Neural crest cell (in vitro differentiated cells): ENCODE measurements at regions not wholly inside any gene's neighbourhood (a gene's known extent, or its start where the extent isn't known, plus 50 kb on each side); places are given as distances from the start of the nearest gene placed in this dataset.

ENCODE experiments used
- DNase-seq: peaks from one replicate; pipeline ENCODE4 v3.0.0; 2021; ENCODE audit warnings: low read depth, mixed read lengths, low spot score
- H3K27ac Mint-ChIP-seq: one replicate; pipeline ENCODE4 v1.8.0; 2021; ENCODE audit warnings: mild to moderate bottlenecking, mixed read lengths; ENCODE audit not compliant: unreplicated experiment
- H3K27me3 Mint-ChIP-seq: 2 replicates; pipeline ENCODE4 v1.8.0; 2021; ENCODE audit warnings: low read depth, mild to moderate bottlenecking, mixed read lengths
- H3K36me3 Mint-ChIP-seq: 2 replicates; pipeline ENCODE4 v1.8.0; 2021; ENCODE audit warnings: low read depth, mild to moderate bottlenecking, mixed read lengths
- H3K4me1 Mint-ChIP-seq: 2 replicates; pipeline ENCODE4 v1.8.0; 2021; ENCODE audit warnings: mixed read lengths
- H3K4me3 Mint-ChIP-seq: one replicate; pipeline ENCODE4 v1.8.0; 2021; ENCODE audit warnings: mild to moderate bottlenecking, mixed read lengths
- H3K9me3 Mint-ChIP-seq: 2 replicates; pipeline ENCODE4 v1.8.0; 2021; ENCODE audit warnings: mixed read lengths
- TF ChIP-seq, protein P1 (sequence below): fragments of 200-600 bp; sonication (generic); conservative IDR thresholded peaks from 2 replicates; pipeline ENCODE4 v1.5.0; 2021; ENCODE audit warnings: antibody characterized with exemption, mild to moderate bottlenecking

DNA sequence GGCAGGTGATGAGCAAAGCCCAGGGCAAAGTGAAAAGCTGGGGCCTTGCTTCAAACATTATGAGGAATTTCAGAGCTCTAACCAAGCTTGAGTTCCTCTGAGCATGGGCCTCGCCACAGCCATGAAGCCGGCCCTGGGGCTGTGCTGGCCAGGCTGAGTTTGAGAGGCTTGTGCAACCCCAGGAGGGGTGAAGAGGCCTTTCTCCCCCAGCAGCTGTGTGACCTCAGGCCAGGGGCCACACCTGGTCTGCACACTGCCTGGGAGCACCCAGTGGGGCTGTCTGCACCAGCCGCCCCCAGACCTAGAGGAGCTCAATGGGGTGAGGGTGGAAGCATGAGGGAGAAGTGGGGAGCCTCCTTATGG lies 204.9 kb upstream of the C14orf180 start:
- H3K4me3 Mint-ChIP-seq = no peak overlapping the region
- no peak overlapping the region for H3K27ac Mint-ChIP-seq
- H3K9me3 Mint-ChIP-seq = no peaks in the 10 kb centered on the region
- peaks cover 13% of the 10 kb centered on the region for H3K27me3 Mint-ChIP-seq
- H3K36me3 Mint-ChIP-seq = no peaks in the 10 kb centered on the region
- DNase-seq = no peak
- peaks cover 10% of the 10 kb centered on the region for H3K4me1 Mint-ChIP-seq
- TF ChIP-seq, protein P1, sequence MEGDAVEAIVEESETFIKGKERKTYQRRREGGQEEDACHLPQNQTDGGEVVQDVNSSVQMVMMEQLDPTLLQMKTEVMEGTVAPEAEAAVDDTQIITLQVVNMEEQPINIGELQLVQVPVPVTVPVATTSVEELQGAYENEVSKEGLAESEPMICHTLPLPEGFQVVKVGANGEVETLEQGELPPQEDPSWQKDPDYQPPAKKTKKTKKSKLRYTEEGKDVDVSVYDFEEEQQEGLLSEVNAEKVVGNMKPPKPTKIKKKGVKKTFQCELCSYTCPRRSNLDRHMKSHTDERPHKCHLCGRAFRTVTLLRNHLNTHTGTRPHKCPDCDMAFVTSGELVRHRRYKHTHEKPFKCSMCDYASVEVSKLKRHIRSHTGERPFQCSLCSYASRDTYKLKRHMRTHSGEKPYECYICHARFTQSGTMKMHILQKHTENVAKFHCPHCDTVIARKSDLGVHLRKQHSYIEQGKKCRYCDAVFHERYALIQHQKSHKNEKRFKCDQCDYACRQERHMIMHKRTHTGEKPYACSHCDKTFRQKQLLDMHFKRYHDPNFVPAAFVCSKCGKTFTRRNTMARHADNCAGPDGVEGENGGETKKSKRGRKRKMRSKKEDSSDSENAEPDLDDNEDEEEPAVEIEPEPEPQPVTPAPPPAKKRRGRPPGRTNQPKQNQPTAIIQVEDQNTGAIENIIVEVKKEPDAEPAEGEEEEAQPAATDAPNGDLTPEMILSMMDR = no peak

DNA sequence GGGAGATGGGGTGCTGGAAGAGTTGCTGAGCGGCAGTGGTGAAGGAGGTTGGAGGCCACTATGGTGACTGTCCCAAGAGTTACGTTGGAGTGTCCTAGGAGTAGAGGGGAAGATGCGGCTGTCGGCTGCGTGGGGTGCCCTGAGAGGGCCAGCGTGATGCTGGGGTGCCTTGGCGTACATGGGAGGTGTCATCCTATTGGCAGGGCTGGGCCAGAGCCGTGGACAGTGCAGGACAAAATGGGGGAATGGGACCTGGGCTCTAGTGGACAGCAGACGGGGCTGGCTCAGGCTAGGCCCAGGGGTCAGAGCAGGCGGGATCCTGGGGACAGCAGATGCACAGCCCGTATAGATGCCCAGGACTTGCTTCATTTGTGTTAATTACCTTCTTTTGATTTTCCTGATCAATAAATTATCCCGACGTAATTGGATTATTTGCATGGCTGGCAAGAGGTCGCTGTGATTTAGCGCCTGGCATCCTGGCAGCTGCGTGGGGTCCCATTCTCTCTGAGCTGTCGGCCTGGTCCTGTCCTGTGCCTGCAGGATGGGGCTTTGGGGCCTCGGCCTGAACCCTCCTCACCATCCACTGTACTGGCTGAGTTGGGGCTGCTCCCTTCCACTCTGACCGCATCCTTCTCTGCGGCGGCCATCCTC lies 203.9 kb upstream of the C14orf180 start:
- Mint-ChIP-seq H3K27ac (peak overlapping the region; percentile 93), H3K27me3 (peaks cover 19% of the 10 kb centered on the region), H3K9me3 (no peaks in the 10 kb centered on the region), H3K4me1 (peaks cover 8% of the 10 kb centered on the region), H3K4me3 (no peak overlapping the region), H3K36me3 (no peaks in the 10 kb centered on the region)
- no peak for DNase-seq
- TF ChIP-seq, protein P1 = no peak

DNA sequence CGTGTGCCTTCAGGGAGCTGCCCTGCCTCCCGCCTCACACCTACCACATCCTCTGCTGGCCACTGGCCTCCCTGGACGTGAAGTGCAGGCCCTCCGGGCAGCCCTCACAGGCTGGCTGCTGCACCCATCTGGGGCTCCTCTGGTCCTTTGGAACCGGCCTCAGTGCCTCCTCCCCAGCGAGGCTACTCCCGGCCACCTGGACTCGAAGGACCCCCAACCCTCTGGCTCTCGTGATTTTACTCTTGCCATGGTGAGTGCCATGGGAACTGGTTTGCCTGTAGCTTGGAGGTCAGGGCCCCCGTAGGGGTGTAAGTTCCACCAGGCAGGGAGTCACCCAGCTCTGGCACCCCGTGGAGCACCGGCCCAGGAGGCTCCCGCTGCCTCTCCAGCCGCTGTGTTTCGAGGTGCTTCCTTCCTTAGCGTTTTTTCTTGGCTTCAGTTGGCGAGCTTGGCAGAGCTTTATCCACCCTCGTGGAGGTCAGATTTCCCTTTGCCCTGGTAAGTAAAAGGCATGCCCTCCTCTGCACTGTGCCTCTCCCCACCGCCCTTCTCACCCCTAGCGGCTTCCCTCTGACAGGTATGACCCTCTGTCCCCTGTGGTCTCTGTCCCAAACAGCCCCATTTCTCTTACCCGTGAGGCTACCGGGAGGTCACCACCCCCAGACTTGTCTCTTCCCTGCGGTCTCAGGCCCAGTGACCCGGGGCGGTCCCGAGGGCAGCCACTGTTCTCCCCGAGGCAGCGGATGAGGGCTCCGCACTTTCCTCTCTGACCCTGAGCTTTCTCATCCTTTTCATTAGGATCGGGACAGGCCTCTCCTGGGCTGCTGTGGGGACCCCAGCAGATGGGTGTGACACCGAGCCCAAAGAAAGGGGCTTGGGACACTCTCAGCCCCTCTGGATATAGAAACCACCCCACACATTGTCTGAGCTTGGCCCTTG lies 203.1 kb upstream of the C14orf180 start:
- peaks cover 22% of the 10 kb centered on the region for H3K27me3 Mint-ChIP-seq

DNA sequence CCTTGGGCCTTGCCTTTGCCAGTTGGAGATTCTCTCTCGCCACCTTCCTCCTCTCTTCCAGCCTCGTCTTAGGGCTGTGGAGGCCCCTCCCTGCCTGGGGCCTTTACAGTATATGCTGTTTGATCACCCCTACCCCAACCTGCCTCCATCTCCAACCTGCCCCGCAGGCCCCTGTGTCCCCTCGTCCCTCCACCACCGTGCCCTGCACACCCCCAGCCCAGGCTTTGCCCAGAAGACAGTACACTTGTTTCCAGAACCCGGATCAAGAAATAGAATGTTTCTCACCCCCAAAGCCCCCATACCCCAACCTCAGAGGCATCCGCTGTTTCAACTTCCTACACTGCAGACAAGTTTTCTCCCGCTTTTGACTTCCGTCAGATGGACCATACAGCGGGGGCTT lies 202.3 kb upstream of the C14orf180 start:
- Mint-ChIP-seq H3K27me3 (peaks cover 22% of the 10 kb centered on the region), H3K27ac (no peak overlapping the region)

More for the DNA sequence above, 203.1 kb upstream of the C14orf180 start:
- H3K27ac Mint-ChIP-seq = peak overlapping the region; percentile 50
- TF ChIP-seq, protein P1 = no peak
- H3K9me3 Mint-ChIP-seq = no peaks in the 10 kb centered on the region
- no peaks in the 10 kb centered on the region for H3K36me3 Mint-ChIP-seq
- H3K4me1 Mint-ChIP-seq = peaks cover 8% of the 10 kb centered on the region
- H3K4me3 Mint-ChIP-seq = no peak overlapping the region
- no peak for DNase-seq

DNA sequence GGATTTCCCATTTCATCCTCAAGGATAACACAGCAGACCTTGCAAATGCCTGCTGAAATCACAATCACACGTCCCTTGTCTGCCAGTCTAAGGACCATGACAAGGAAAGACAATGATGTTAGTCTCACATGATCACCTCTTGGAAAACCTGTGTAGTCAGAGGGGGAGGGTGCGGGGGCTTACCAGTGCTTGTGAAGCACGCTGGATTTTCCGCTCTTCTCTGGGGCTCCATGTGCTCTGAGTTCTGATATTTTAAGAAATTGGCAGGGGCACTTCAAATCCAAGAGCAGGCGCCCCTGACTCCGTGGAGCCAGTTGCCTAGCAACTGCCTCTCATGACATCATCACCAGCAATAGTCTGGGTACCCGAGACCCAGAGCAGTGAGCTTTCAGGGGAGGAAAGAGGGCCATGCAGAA lies 200.9 kb upstream of the C14orf180 start:
- H3K4me3 Mint-ChIP-seq = no peak overlapping the region
- TF ChIP-seq, protein P1 = no peak
- H3K9me3 Mint-ChIP-seq = no peaks in the 10 kb centered on the region
- no peak for DNase-seq
- H3K4me1 Mint-ChIP-seq = peaks cover 10% of the 10 kb centered on the region
- peaks cover 22% of the 10 kb centered on the region for H3K27me3 Mint-ChIP-seq
- no peak overlapping the region for H3K27ac Mint-ChIP-seq
- H3K36me3 Mint-ChIP-seq = no peaks in the 10 kb centered on the region

More for the DNA sequence above, 202.3 kb upstream of the C14orf180 start:
- DNase-seq = no peak
- TF ChIP-seq, protein P1 = no peak
- Mint-ChIP-seq H3K4me1 (peaks cover 8% of the 10 kb centered on the region), H3K9me3 (no peaks in the 10 kb centered on the region), H3K4me3 (no peak overlapping the region), H3K36me3 (no peaks in the 10 kb centered on the region)
